ENCODE measurements at regions not wholly inside any gene's neighbourhood (a gene's known extent, or its start where the extent isn't known, plus 50 kb on each side); places are given as distances from the start of the nearest gene placed in this dataset.

- DNase-seq, result no peak
Observed at GRCh38 chr3:31357451-31357850, 175.3 kb upstream of the STT3B start.

- no peak for DNase-seq
Observed at GRCh38 chr3:31358473-31359070, 174.2 kb upstream of the STT3B start.

- no peak for DNase-seq
Observed at GRCh38 chr3:31361371-31362273, 171.1 kb upstream of the STT3B start.

- DNase-seq, result no peak
Observed at GRCh38 chr3:31364188-31364587, 168.5 kb upstream of the STT3B start.

- no peak for DNase-seq
Observed at GRCh38 chr3:31364711-31365110, 168.0 kb upstream of the STT3B start.

- DNase-seq, result no peak
Observed at GRCh38 chr3:31367518-31367917, 165.2 kb upstream of the STT3B start.

GRCh38 chr3:31369637-31370379, 162.9 kb upstream of the STT3B start:
- DNase-seq, result no peak

- DNase-seq, result no peak
Observed at GRCh38 chr3:31370380-31370666, 162.4 kb upstream of the STT3B start.

- no peak for DNase-seq
Observed at GRCh38 chr3:31370681-31371080, 162.0 kb upstream of the STT3B start.

- DNase-seq, result no peak
Observed at GRCh38 chr3:31371484-31372177, 161.1 kb upstream of the STT3B start.

GRCh38 chr3:31373681-31374080, 159.0 kb upstream of the STT3B start:
- DNase-seq, result no peak

GRCh38 chr3:31377045-31377642, 155.6 kb upstream of the STT3B start:
- DNase-seq, result peak; percentile 26

GRCh38 chr3:31378231-31378630, 154.5 kb upstream of the STT3B start:
- no peak for DNase-seq

- no peak for DNase-seq
Observed at GRCh38 chr3:31379598-31379997, 153.1 kb upstream of the STT3B start.

GRCh38 chr3:31382856-31383255, 149.9 kb upstream of the STT3B start:
- no peak for DNase-seq

- no peak for DNase-seq
Observed at GRCh38 chr3:31384117-31384516, 148.6 kb upstream of the STT3B start.

- DNase-seq, result no peak
Observed at GRCh38 chr3:31389939-31390338, 142.8 kb upstream of the STT3B start.

- DNase-seq, result no peak
Observed at GRCh38 chr3:31390466-31390865, 142.3 kb upstream of the STT3B start.

- no peak for DNase-seq
Observed at GRCh38 chr3:31391150-31391549, 141.6 kb upstream of the STT3B start.

- DNase-seq, result no peak
Observed at GRCh38 chr3:31392568-31392967, 140.2 kb upstream of the STT3B start.

GRCh38 chr3:31399271-31399670, 133.5 kb upstream of the STT3B start:
- no peak for DNase-seq

- DNase-seq, result no peak
Observed at GRCh38 chr3:31402117-31402516, 130.6 kb upstream of the STT3B start.

- no peak for DNase-seq
Observed at GRCh38 chr3:31403197-31403596, 129.5 kb upstream of the STT3B start.

Measured in CD4-positive, alpha-beta T cell treated with Interleukin-17A for 4 hours (primary cell).